NCI-H526 treated with DMSO at 0.1 percent for 48 hours (cell line): ENCODE measurements at regions not wholly inside any gene's neighbourhood (a gene's known extent, or its start where the extent isn't known, plus 50 kb on each side); places are given as distances from the start of the nearest gene placed in this dataset.
"Not testable (repeated sequence)": the region's sequence is repeated elsewhere in the genome, so short reads cannot be mapped to it uniquely, and the experiment has no call there.

Experiments
- DNase-seq: peaks from one replicate; lab custom pipeline; 2025; lab: John Stamatoyannopoulos, UW

DNA sequence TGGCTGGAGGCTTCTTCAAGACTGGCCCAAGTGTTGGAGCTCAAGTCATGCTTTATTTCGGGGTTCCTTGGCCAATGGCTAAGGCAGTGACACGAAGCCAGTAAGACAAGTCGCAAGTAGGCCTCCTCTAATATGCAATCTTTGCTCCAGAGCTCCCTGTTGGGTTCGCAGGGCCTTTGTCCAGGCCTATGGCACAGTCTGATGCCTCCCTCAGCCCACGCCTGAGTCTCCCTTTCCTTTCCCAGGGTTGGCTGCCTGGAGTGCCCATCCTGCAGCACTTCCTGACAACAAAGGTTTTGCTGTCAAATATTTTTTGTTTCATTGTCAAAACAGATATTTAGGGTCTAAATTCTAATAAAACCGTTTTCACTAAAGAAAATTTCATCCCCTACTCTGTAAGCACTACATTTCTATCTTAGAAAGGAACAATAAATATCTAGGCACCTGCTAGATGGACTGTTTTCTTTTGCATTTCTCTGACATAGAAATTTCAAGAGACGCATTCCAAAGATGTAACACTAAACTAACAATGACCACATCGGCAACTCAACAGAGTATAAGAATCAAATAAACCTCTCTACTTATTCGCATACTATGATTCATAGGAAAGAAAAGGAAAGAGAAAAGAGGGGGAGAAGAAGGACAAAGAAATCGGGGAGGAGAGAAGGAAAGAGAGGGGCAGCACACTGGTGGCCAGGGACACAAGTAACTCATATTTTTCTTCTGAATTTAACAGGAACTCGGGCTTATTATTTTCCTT, 393.1 kb upstream of the ATP11B start:
- no peak for DNase-seq

DNA sequence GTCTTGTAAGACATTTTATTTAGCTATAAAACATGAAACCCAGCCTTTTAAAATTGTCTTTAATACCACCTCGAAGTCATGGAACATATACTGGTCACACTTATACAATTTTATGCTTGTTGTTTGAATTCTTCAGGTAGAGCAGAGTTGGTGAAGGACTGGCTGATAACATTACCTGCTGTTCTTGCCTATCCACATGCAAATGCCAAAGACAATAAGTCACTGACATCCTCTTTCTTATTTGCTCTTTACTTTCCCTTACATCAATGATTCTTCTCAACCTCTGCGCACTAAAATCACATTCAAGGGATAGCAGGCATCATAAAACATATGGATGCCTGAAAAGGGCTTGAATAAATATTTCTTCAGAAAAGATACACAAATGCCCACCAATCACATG, 392.5 kb upstream of the ATP11B start:
- DNase-seq, result no peak

DNA sequence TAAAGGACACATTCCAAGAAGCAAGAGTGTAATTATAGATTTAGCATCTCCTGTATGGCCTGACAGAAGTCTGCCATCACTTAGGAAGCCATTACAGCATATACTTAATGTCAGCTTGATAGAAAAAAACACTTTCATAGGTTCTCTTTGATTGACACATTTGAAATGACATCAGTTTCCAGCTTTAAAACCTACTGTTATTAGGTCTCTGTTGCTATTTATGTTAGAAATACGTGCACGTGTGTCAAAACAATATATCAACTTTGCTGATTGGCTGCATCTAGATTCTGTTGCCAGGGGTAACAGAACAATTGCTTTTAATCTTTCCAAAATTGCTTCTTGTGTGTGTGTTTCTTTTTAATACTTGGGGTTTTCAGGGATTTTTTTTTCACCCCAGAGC, 389.3 kb upstream of the ATP11B start:
- DNase-seq, result no peak

DNA sequence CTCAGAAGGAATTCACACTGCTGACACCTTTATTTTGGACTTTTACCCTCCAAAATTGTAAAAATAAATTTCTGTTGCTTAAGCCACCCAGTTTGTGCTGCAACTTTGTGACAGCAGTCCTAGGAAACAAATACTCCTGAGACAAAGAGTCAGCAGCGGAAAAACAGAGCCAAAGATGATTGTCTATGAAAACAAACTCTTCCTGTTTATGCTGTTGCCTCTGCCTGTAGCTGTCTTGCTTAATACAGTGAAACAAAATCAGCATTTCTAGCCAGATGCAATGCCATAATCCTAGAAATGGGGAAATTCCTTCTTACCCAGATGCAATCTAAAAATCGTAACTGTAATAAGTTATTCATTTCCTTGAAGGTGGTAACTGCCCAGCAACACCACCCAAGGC, 387.5 kb upstream of the ATP11B start:
- no peak for DNase-seq

DNA sequence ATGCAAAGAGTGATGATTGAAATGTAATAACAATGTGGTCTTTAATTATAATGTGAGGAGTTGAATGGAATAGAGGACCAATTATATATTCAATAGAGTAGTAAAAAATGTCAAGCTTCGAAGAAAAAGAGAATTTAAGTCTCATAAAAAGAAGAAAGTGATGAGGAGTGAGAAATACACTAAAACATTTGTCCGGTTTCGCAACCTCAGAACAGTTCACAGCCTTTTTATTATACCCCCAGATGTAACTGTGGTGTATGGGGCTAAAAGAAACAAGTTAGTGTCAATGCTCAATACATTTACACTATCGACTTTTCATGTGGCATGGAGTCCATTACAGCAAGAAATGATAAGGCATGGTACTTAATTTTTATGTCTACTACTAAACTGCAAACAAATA, 386.5 kb upstream of the ATP11B start:
- DNase-seq, result no peak

- no peak for DNase-seq
These were observed 383.3 kb upstream of the ATP11B start for GRCh38 chr3:182410051-182410450.

DNA sequence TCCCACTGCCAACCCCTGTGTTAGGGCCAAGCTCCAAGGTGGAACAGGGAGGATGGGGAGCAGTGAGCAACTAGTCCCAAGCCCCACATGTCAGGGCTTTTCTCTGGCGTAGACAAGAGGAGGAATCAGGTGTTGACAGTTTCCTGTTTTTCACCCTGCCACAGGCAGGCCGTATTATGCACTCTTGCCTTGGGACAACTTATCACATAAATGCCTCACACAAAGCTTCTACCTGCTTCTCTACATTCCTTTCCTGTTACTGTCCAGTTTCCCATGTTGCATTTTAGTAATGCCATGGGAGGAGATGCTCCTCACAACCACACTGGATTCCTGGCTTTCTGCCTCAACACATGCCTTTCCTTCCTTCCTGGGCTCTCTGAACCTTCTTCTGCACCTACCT, 381.2 kb upstream of the ATP11B start:
- no peak for DNase-seq

- DNase-seq, result no peak
These were observed 380.2 kb upstream of the ATP11B start for GRCh38 chr3:182413061-182413460.

GRCh38 chr3:182413682-182414081, 379.6 kb upstream of the ATP11B start:
- DNase-seq, result no peak

GRCh38 chr3:182414586-182414985, 378.7 kb upstream of the ATP11B start:
- peak; percentile 47 for DNase-seq

- DNase-seq, result no peak
These were observed 372.6 kb upstream of the ATP11B start for GRCh38 chr3:182420741-182421140.

DNA sequence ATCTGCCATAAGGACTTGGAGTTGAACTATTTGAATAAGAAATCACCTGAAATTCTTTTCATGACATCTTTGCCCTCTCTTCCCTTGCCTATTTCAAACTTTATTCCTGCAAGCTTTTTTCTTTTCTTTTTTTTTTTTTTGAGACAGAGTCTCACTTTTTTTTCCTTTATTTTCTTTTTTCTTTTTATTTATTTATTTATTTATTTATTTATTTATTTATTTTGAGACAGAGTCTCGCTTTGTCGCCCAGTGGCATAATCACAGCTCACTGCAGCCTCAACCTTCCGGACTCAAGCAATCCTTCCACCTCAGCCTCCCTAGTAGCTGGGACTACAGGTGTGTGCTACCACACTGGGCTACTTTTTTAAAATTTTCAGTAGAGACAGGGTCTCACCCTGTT, 369.3 kb upstream of the ATP11B start:
- no peak for DNase-seq

DNA sequence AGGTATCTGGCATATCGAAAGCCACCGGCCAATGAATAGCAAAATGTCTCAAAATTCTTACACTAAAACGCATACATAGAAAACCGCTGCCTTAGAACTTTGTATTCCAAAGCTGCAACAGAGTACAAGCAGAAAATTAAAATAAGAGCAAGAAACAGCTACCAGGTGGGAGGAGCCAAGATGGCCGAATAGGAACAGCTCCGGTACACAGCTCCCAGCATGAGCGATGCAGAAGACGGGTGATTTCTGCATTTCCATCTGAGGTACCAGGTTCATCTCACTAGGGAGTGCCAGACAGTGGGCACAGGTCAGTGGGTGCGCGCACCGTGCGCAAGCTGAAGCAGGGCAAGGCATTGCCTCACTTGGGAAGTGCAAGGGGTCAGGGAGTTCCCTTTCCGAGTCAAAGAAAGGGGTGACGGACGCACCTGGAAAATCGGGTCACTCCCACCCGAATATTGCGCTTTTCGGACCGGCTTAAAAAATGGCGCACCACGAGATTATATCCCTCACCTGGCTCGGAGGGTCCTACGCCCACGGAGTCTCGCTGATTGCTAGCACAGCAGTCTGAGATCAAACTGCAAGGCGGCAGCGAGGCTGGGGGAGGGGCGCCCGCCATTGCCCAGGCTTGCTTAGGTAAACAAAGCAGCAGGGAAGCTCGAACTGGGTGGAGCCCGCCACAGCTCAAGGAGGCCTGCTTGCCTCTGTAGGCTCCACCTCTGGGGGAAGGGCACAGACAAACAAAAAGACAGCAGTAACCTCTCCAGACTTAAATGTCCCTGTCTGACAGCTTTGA, 367.2 kb upstream of the ATP11B start:
- DNase-seq, result not testable (repeated sequence)

DNA sequence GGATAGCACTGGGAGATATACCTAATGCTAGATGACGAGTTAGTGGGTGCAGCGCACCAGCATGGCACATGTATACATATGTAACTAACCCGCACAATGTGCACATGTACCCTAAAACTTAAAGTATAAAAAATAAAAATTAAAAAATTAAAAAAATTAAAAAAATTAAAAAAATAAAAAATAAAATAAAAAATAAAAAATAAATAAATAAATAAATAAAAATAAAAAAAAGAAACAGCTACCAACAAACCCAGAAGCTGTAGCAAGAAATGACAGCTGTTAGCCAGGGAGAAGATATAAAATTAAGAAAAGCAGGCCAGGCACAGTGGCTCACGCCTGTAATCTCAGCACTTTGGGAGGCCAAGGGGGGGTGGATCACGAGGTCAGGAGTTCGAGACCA, 361.3 kb upstream of the ATP11B start:
- not testable (repeated sequence) for DNase-seq

DNA sequence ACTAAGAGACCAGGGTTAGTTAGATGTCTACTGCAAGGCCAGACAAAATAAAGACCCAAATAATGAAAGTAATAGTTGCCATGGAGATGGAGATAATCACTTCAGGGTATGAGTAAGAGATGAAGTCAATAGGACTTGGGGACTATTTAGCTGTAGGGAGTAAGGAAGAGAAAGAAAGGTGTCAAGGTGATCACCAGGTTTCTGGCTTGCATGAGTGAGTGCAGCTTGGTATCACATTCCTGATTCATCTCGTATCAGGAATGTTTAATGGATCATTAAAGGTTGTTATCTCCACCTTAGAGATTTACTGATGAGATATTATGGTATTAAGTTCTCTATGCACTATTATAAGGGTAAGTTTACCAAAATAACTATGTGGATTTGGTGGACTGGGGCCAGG, 357.4 kb upstream of the ATP11B start:
- no peak for DNase-seq

DNA sequence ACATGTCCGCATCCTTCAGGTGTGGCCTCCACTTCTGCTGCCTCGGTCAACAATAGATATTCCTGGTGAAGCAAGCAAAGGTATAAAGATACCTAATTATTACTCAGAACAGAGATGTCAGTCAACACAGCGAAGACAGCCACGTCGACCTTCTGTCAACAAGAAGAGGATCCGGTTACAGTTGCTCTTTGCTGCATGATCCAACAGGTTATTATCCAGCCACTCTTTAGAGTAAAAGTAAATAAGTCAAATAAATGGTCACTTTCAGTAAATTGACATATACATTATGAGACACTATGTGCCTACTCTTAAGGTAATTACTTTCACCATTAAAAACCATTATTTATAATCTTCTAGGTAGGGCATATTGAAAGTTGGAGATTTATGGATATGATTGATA, 356.8 kb upstream of the ATP11B start:
- peak; percentile 6 for DNase-seq

GRCh38 chr3:182438398-182438797, 354.9 kb upstream of the ATP11B start:
- no peak for DNase-seq

GRCh38 chr3:182440101-182440500, 353.2 kb upstream of the ATP11B start:
- DNase-seq, result no peak

DNA sequence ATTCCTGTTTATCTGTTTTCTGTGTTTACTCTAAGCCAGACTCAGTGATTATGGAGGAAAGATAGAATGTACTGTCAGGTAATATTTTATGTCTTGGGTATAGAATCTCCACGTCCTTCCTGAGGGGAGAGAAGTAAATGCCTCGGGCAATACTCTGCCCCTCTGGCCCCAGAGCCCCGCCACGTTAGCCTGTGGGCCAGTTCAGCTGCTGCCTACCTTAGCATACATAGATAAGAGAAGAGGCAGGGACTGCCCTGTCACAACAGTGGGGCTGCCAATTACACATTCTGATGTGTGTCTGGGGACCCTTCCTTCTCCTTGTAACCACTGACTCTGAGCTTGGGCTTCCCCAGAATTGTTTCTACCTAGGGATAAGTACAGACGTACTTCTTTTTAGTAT, 347.7 kb upstream of the ATP11B start:
- no peak for DNase-seq

GRCh38 chr3:182450942-182451787, 342.1 kb upstream of the ATP11B start:
- no peak for DNase-seq

- DNase-seq, result no peak
These were observed 341.4 kb upstream of the ATP11B start for GRCh38 chr3:182451871-182452270.

GRCh38 chr3:182455011-182455410, 338.3 kb upstream of the ATP11B start:
- DNase-seq, result no peak

GRCh38 chr3:182460303-182460702, 333.0 kb upstream of the ATP11B start:
- no peak for DNase-seq
